ENCODE measurements at regions not wholly inside any gene's neighbourhood (a gene's known extent, or its start where the extent isn't known, plus 50 kb on each side); places are given as distances from the start of the nearest gene placed in this dataset.
A peak's percentile ranks its signal among the peaks of the same experiment; 100 is the strongest.

- DNase-seq (no peak), ATAC-seq (ENCODE audit: low read depth in 2 of 2) (no peak)
- no peaks in the 10 kb centered on the region for H3K27me3 ChIP-seq (ENCODE audit: control insufficient read depth, insufficient read depth, low read length)
- H3K4me3 Mint-ChIP-seq: no peak overlapping the region
- H3K27ac Mint-ChIP-seq: no peak overlapping the region
- H3K4me1 Mint-ChIP-seq: no peaks in the 10 kb centered on the region
- no peaks in the 10 kb centered on the region for H3K36me3 ChIP-seq (ENCODE audit: control insufficient read depth, insufficient read depth, low read length)
- no peaks in the 10 kb centered on the region for H3K4me1 ChIP-seq (ENCODE audit: control insufficient read depth, insufficient read depth, low read length, poor library complexity, severe bottlenecking)
- H3K9me3 ChIP-seq (ENCODE audit: control insufficient read depth in 2 of 2, low read length in 2 of 2): no peaks in the 10 kb centered on the region
- H3K27me3 Mint-ChIP-seq: no peaks in the 10 kb centered on the region
- H3K27ac ChIP-seq (ENCODE audit: insufficient read depth, low read length, poor library complexity, severe bottlenecking): no peak overlapping the region
- no peak overlapping the region for H3K4me3 ChIP-seq (ENCODE audit: low read depth, low read length)
- peaks cover 0 to 7% (median 3%) of the 10 kb centered on the region in 7 donors for H3K9me3 Mint-ChIP-seq
- no peaks in the 10 kb centered on the region for H3K36me3 Mint-ChIP-seq
These were observed 375.2 kb upstream of the CTSO start for GRCh38 chr4:156328882-156329281.

DNA sequence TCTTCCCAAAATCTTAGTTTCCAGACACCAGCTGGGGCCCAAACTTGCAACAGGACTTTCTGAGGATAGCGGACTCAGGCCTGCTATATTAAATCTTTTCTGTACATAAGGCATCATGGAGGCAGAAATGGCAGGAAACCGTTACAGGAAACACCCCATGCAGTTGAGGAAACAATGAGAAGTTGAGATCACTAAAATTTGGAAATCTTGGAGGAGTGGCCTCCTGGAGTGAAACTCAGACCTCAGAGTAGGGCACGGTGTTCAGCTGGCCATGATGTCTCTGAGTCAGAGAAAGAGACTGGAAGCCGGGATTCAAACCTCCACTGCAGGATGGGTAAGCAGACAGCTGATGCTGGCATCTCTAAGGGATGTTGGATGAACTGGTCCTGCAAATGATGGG is 372.6 kb upstream of the CTSO start:
- DNase-seq: no peak
- peaks cover 0 to 8% (median 3%) of the 10 kb centered on the region in 7 donors for H3K9me3 Mint-ChIP-seq
- Histone ChIP-seq H3K4me3 (ENCODE audit: low read depth, low read length) (no peak overlapping the region), H3K4me1 (ENCODE audit: control insufficient read depth, insufficient read depth, low read length, poor library complexity, severe bottlenecking) (no peaks in the 10 kb centered on the region), H3K36me3 (ENCODE audit: control insufficient read depth, insufficient read depth, low read length) (no peaks in the 10 kb centered on the region), H3K9me3 (ENCODE audit: control insufficient read depth in 2 of 2, low read length in 2 of 2) (no peaks in the 10 kb centered on the region), H3K27ac (ENCODE audit: insufficient read depth, low read length, poor library complexity, severe bottlenecking) (no peak overlapping the region), H3K27me3 (ENCODE audit: control insufficient read depth, insufficient read depth, low read length) (no peaks in the 10 kb centered on the region)
- H3K36me3 Mint-ChIP-seq: no peaks in the 10 kb centered on the region
- peak overlapping the region in 1 of 3 donors; percentile 23 for H3K27ac Mint-ChIP-seq
- no peaks in the 10 kb centered on the region for H3K4me1 Mint-ChIP-seq
- H3K27me3 Mint-ChIP-seq: no peaks in the 10 kb centered on the region
- ATAC-seq (ENCODE audit: low read depth in 2 of 2): no peak
- no peak overlapping the region for H3K4me3 Mint-ChIP-seq

DNA sequence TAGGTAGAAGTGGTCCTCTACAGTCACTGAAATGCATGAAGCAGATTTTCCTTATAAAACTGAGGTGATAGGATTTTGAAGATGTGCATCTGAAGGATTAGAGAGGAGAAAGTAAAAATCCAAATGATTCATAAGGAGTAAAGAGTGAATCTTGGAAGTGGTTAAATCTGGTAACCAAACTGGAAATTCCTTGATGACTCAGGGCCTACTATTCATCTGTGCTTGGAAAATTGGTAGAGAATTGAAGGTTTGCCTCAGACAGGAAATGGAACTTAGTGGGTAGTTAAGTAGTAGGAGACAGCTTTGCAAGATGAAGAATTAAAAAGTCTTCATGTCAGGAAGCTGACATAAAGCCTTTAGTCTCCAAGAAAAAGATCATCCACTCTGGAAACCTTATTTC is 368.9 kb upstream of the CTSO start:
- Histone ChIP-seq H3K36me3 (ENCODE audit: control insufficient read depth, insufficient read depth, low read length) (no peaks in the 10 kb centered on the region), H3K27me3 (ENCODE audit: control insufficient read depth, insufficient read depth, low read length) (no peaks in the 10 kb centered on the region), H3K27ac (ENCODE audit: insufficient read depth, low read length, poor library complexity, severe bottlenecking) (no peak overlapping the region), H3K4me1 (ENCODE audit: control insufficient read depth, insufficient read depth, low read length, poor library complexity, severe bottlenecking) (no peaks in the 10 kb centered on the region), H3K9me3 (ENCODE audit: control insufficient read depth in 2 of 2, low read length in 2 of 2) (no peaks in the 10 kb centered on the region), H3K4me3 (ENCODE audit: low read depth, low read length) (no peak overlapping the region)
- Mint-ChIP-seq H3K9me3 (peaks cover 0 to 9% (median 6%) of the 10 kb centered on the region in 7 donors), H3K4me3 (no peak overlapping the region), H3K36me3 (no peaks in the 10 kb centered on the region), H3K27me3 (no peaks in the 10 kb centered on the region), H3K4me1 (no peaks in the 10 kb centered on the region), H3K27ac (no peak overlapping the region)
- ATAC-seq (ENCODE audit: low read depth in 2 of 2) (no peak), DNase-seq (no peak)

DNA sequence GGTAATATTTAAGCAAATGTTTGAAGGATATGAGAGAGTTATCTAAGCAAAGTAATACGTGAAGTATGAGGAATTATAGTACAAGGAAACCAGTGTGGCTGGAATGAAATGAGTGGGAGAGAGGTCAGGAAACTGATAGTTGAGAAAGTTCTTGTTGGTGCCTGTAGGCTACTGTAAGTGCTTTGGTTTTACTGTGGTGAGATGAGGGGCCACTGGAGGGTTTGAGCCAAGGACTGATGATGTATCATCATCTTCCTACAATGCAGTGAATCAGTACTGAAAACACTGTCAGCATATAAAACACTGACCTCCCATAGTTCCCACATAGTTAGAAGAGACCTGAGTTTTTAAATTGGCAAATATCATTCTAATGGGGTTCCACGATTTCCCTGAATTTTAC is 367.5 kb upstream of the CTSO start:
- Histone ChIP-seq H3K27ac (ENCODE audit: insufficient read depth, low read length, poor library complexity, severe bottlenecking) (no peak overlapping the region), H3K9me3 (ENCODE audit: control insufficient read depth in 2 of 2, low read length in 2 of 2) (no peaks in the 10 kb centered on the region), H3K4me3 (ENCODE audit: low read depth, low read length) (no peak overlapping the region), H3K36me3 (ENCODE audit: control insufficient read depth, insufficient read depth, low read length) (no peaks in the 10 kb centered on the region), H3K27me3 (ENCODE audit: control insufficient read depth, insufficient read depth, low read length) (no peaks in the 10 kb centered on the region), H3K4me1 (ENCODE audit: control insufficient read depth, insufficient read depth, low read length, poor library complexity, severe bottlenecking) (no peaks in the 10 kb centered on the region)
- Mint-ChIP-seq H3K4me3 (no peak overlapping the region), H3K4me1 (no peaks in the 10 kb centered on the region), H3K36me3 (no peaks in the 10 kb centered on the region), H3K27ac (no peak overlapping the region), H3K9me3 (peaks cover 0 to 14% (median 6%) of the 10 kb centered on the region in 7 donors), H3K27me3 (no peaks in the 10 kb centered on the region)
- DNase-seq: no peak
- ATAC-seq (ENCODE audit: low read depth in 2 of 2): no peak

- H3K36me3 Mint-ChIP-seq: no peaks in the 10 kb centered on the region
These were observed 359.8 kb upstream of the CTSO start for GRCh38 chr4:156313497-156313896.

GRCh38 chr4:156312261-156312847 is 358.7 kb upstream of the CTSO start:
- no peaks in the 10 kb centered on the region for H3K36me3 Mint-ChIP-seq
- no peak overlapping the region for H3K27ac ChIP-seq (ENCODE audit: insufficient read depth, low read length, poor library complexity, severe bottlenecking)
- no peaks in the 10 kb centered on the region for H3K27me3 ChIP-seq (ENCODE audit: control insufficient read depth, insufficient read depth, low read length)
- H3K4me3 ChIP-seq (ENCODE audit: low read depth, low read length): no peak overlapping the region
- ATAC-seq (ENCODE audit: low read depth in 2 of 2): no peak
- peaks cover 0 to 15% (median 0%) of the 10 kb centered on the region in 7 donors for H3K9me3 Mint-ChIP-seq
- no peaks in the 10 kb centered on the region for H3K27me3 Mint-ChIP-seq
- no peaks in the 10 kb centered on the region for H3K4me1 Mint-ChIP-seq
- H3K4me1 ChIP-seq (ENCODE audit: control insufficient read depth, insufficient read depth, low read length, poor library complexity, severe bottlenecking): no peaks in the 10 kb centered on the region
- H3K36me3 ChIP-seq (ENCODE audit: control insufficient read depth, insufficient read depth, low read length): no peaks in the 10 kb centered on the region
- DNase-seq: no peak
- H3K4me3 Mint-ChIP-seq: no peak overlapping the region
- H3K9me3 ChIP-seq (ENCODE audit: control insufficient read depth in 2 of 2, low read length in 2 of 2): no peaks in the 10 kb centered on the region
- no peak overlapping the region for H3K27ac Mint-ChIP-seq

More at GRCh38 chr4:156313497-156313896, 359.8 kb upstream of the CTSO start:
- ATAC-seq (ENCODE audit: low read depth in 2 of 2): no peak
- DNase-seq: no peak
- Histone ChIP-seq H3K27ac (ENCODE audit: insufficient read depth, low read length, poor library complexity, severe bottlenecking) (no peak overlapping the region), H3K4me3 (ENCODE audit: low read depth, low read length) (no peak overlapping the region), H3K9me3 (ENCODE audit: control insufficient read depth in 2 of 2, low read length in 2 of 2) (no peaks in the 10 kb centered on the region), H3K36me3 (ENCODE audit: control insufficient read depth, insufficient read depth, low read length) (no peaks in the 10 kb centered on the region), H3K27me3 (ENCODE audit: control insufficient read depth, insufficient read depth, low read length) (no peaks in the 10 kb centered on the region), H3K4me1 (ENCODE audit: control insufficient read depth, insufficient read depth, low read length, poor library complexity, severe bottlenecking) (no peaks in the 10 kb centered on the region)
- no peak overlapping the region for H3K4me3 Mint-ChIP-seq
- H3K27me3 Mint-ChIP-seq: no peaks in the 10 kb centered on the region
- H3K9me3 Mint-ChIP-seq: peaks cover 0 to 15% (median under 1%) of the 10 kb centered on the region in 7 donors
- H3K4me1 Mint-ChIP-seq: no peaks in the 10 kb centered on the region
- H3K27ac Mint-ChIP-seq: peak overlapping the region in 1 of 3 donors; percentile 38

DNA sequence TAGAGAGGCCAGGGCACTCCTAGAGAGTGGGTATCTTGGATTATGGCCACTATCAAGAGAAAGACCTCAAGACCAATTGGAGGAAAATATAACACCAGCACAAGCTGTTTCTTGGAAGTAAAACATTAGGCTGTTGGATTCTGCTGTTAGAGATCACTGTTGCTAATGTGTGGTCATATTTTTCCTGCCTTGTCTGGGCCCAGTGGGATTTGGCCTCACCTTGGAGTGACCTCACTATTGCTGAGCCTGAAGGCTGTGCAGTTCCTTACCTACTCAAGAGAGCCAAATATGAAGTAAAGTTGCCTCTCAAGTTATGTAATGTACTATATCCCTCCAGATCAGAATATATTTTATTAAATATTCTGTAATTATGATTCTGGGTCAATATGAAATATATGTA is 355.4 kb upstream of the CTSO start:
- no peak for DNase-seq
- H3K4me3 Mint-ChIP-seq: no peak overlapping the region

DNA sequence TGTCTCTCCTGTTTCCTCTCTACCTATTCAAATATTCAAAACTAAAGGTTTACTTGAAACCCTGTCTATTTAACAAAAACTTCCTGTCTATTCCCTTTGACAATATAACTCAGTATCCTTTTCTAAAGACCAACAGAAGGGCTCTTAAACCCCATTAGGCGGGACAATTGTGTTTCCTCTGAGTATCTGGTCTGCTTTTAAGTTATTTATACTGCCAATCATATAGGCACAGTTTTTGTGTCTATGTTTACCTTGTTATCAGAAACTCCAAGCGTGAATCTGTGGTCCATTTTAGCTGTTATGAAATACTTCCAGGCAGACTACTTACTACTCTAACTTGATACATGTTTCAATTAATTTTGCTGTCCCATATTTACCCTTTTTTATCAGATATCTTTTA is 350.0 kb upstream of the CTSO start:
- Mint-ChIP-seq H3K27ac (no peak overlapping the region), H3K36me3 (no peaks in the 10 kb centered on the region), H3K4me3 (no peak overlapping the region), H3K4me1 (no peaks in the 10 kb centered on the region), H3K27me3 (no peaks in the 10 kb centered on the region), H3K9me3 (peaks cover 0 to 18% (median 4%) of the 10 kb centered on the region in 7 donors)
- no peaks in the 10 kb centered on the region for H3K27me3 ChIP-seq (ENCODE audit: control insufficient read depth, insufficient read depth, low read length)
- no peaks in the 10 kb centered on the region for H3K4me1 ChIP-seq (ENCODE audit: control insufficient read depth, insufficient read depth, low read length, poor library complexity, severe bottlenecking)
- ATAC-seq (ENCODE audit: low read depth in 2 of 2) (no peak), DNase-seq (no peak)
- H3K36me3 ChIP-seq (ENCODE audit: control insufficient read depth, insufficient read depth, low read length): no peaks in the 10 kb centered on the region
- no peak overlapping the region for H3K4me3 ChIP-seq (ENCODE audit: low read depth, low read length)
- H3K9me3 ChIP-seq (ENCODE audit: control insufficient read depth in 2 of 2, low read length in 2 of 2): no peaks in the 10 kb centered on the region
- H3K27ac ChIP-seq (ENCODE audit: insufficient read depth, low read length, poor library complexity, severe bottlenecking): no peak overlapping the region

More for the DNA sequence above, 355.4 kb upstream of the CTSO start:
- H3K4me1 ChIP-seq (ENCODE audit: control insufficient read depth, insufficient read depth, low read length, poor library complexity, severe bottlenecking): no peaks in the 10 kb centered on the region
- H3K36me3 ChIP-seq (ENCODE audit: control insufficient read depth, insufficient read depth, low read length): no peaks in the 10 kb centered on the region
- no peak overlapping the region for H3K4me3 ChIP-seq (ENCODE audit: low read depth, low read length)
- H3K27me3 ChIP-seq (ENCODE audit: control insufficient read depth, insufficient read depth, low read length): no peaks in the 10 kb centered on the region
- no peaks in the 10 kb centered on the region for H3K9me3 ChIP-seq (ENCODE audit: control insufficient read depth in 2 of 2, low read length in 2 of 2)
- H3K36me3 Mint-ChIP-seq: no peaks in the 10 kb centered on the region
- no peak overlapping the region for H3K27ac ChIP-seq (ENCODE audit: insufficient read depth, low read length, poor library complexity, severe bottlenecking)
- peaks cover 0 to 7% (median 2%) of the 10 kb centered on the region in 7 donors for H3K9me3 Mint-ChIP-seq
- H3K27me3 Mint-ChIP-seq: no peaks in the 10 kb centered on the region
- no peaks in the 10 kb centered on the region for H3K4me1 Mint-ChIP-seq
- ATAC-seq (ENCODE audit: low read depth in 2 of 2): no peak
- no peak overlapping the region for H3K27ac Mint-ChIP-seq

All from CD4-positive, CD25-positive, alpha-beta regulatory T cell (primary cell).